GM21526 (cell line): ENCODE measurements at regions not wholly inside any gene's neighbourhood (a gene's known extent, or its start where the extent isn't known, plus 50 kb on each side); places are given as distances from the start of the nearest gene placed in this dataset.

Experiments used
- ATAC-seq: cut with Tn5 transposase; IDR thresholded peaks from one replicate; pipeline ENCODE4 v1.9.1; 2021; ENCODE audit warnings: moderate library complexity; ENCODE audit not compliant: unreplicated experiment, low FRiP score

DNA sequence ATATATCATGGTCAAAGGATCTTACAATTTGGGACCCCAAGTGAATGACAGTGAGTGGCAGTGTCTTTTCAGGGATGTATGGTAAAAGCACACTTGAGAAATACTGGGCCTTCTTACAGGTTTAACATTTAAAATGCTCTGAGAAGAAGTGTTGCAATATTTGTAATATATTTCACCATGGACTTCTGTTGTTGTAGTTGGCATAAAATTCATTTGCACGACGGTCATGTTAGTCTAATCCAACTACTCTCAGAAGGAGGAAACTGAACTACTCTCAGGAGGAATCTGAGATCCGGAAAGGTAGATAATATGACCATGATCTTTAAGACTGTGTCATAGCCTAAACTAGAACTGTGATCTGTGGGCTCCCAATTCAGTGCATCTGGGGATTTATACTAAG is 700.1 kb downstream of the HDGFL1 start:
- no peak for ATAC-seq

DNA sequence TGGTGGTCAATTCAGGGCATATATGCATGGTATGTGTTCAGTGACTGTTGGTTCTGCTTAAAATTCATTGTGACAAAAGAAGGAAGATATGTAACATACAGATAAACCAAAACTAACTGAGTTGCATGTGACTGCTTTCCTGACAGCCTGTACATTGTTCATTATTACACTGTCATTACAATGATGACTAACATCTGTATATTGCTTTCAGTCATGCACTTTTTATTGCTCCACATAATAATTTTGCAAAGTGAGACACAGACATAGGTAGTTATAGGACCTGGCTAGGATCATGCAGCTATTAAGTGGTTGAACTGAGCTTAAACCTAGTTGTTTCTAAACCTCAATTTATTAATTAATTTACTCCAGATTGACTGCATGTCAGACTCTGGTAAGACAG is 703.2 kb downstream of the HDGFL1 start:
- no peak for ATAC-seq

GRCh38 chr6:23277521-23278179 is 708.3 kb downstream of the HDGFL1 start:
- ATAC-seq, result no peak

GRCh38 chr6:23278180-23278532 is 708.8 kb downstream of the HDGFL1 start:
- no peak for ATAC-seq

GRCh38 chr6:23280437-23280836 is 711.1 kb downstream of the HDGFL1 start:
- no peak for ATAC-seq

- no peak for ATAC-seq
These were observed 713.1 kb downstream of the HDGFL1 start for GRCh38 chr6:23282252-23283021.

DNA sequence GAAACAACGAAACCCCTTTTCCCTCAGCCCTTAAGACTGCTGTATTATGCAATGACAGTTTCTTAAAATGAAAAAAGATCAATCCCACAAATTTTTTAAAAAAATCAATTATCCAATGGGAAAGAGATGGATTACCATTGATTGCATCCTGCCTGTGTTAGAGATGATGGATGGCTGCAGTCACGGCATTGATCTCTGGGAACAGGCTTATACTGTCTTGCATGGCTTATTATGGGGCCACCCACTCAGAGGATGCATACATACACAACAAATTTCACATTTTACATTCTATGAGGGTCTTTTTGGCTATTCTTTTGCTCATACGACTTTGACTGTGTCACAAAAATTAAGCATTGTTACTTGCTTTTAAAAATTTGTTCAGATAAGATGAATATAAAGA is 724.3 kb downstream of the HDGFL1 start:
- no peak for ATAC-seq

- ATAC-seq, result no peak
These were observed 732.2 kb downstream of the HDGFL1 start for GRCh38 chr6:23301556-23301955.

DNA sequence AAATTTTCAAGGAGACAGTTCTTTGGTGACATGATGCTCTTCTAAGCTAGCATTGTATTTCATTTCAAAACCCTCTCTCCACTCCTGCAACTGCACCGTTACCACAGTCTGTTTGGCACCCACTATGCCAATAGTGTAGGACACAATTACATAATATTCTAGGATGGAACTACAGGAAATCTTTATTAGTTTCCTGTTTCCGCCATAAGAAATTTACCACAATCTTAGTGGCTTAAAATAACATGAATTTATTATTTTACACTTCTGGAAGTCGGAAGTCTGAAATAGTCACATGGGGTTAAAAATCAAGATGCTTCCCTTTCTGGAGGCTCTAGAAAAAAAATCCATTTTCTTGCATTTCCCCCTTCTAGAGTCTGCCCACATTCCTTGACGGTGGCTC is 733.1 kb downstream of the HDGFL1 start:
- no peak for ATAC-seq

DNA sequence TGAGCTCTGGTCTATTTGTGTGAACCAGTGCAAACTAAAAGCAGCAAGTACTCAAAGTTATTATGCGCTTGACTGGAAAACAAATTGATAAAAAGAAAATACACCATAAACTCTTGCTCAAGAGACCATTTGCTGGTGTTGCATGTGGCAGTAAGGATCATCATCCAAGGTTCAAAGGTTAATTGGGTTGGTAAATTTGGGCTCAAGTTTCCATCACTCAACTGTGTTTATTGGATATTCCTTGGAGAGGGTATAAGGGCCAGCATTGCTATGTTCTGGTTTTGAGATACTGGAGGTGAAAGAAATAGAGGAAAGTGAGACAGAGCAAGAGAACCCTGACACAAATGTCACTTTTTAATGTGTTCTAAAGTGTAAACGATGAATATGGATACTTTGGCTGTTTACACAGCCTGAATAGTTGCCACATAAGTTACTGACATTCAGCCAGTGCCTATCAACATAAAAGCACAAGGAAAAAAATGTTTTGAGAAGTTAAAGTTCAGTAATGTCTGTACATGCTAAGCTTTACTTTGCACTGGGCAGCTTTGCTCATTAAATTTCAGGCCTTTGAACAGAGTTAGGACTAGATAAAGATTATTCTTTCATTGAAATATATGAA is 736.1 kb downstream of the HDGFL1 start:
- no peak for ATAC-seq

DNA sequence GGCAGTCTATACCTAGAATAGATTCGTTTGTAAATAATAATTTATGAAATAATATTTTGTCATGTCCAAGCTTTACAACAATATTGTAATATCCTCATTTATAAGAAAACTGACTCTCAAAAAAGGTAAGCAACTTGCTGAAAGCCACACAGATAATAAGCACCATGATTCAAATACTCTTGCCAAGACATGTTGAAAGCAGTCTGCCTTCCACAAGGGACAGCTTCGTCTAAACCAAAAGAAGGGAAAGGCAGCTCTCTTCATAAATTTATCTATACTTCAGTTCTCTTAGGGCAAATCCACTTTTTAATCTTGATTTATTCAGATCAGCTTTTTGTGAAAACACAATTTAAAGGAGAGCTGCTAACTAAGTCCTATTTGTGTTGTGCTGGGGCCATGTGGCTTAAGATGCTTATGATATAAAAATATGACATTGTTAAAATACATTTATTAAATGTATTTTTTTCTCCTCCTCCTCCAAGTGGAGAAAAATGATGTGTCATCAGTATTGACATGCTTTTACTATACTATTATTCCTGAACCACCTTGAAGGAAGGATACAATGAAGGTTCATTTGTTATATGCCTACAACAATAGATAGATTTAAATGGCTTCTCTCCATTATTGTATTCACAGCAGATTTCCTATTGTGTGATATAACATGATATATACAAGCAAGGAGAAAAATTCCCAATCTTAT is 737.0 kb downstream of the HDGFL1 start:
- no peak for ATAC-seq

- ATAC-seq, result no peak
These were observed 738.1 kb downstream of the HDGFL1 start for GRCh38 chr6:23307516-23307915.

- no peak for ATAC-seq
These were observed 738.8 kb downstream of the HDGFL1 start for GRCh38 chr6:23308166-23308565.

GRCh38 chr6:23311211-23311610 is 741.8 kb downstream of the HDGFL1 start:
- ATAC-seq, result no peak

- ATAC-seq, result no peak
These were observed 746.8 kb downstream of the HDGFL1 start for GRCh38 chr6:23316131-23316530.

GRCh38 chr6:23316931-23317330 is 747.6 kb downstream of the HDGFL1 start:
- ATAC-seq, result no peak

DNA sequence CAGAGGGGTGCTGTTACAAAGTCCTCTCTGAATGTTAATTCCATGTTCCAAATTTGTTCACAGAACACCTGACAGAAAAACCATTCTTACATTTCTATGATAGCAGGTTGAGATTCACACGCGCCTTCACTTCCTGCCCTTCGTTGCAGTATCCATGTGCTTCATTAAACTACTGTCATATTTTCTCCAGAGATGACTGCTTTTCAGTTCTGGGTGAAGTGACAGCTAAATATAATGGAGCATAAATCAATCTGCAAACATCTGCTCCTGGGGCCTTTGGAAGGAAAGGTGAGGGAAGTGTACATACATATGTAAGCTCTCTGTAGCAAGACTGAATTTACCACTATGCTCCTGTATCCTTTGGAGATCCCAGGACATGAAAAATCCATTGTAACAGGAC is 750.2 kb downstream of the HDGFL1 start:
- no peak for ATAC-seq

GRCh38 chr6:23320471-23321015 is 751.2 kb downstream of the HDGFL1 start:
- no peak for ATAC-seq

- ATAC-seq, result no peak
These were observed 754.5 kb downstream of the HDGFL1 start for GRCh38 chr6:23323897-23324296.

DNA sequence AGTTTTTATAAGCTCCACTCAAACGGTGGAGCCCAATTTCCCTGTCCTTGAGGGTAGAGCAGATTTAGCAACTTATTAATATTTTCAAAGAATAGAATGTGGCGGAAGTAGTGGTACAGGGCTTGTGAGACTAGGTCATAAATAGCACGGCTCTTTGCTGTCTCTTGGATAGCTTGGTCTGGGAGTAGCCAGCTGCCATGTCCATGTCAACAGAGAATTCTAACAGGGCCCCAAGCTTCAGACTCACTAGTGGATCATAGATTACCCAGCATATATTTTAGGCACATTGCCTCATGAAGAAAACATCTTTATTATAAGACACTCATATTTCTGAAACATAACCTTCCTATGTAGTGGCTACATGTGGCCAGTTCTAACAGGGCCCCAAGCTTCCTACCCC is 755.7 kb downstream of the HDGFL1 start:
- ATAC-seq, result no peak

- no peak for ATAC-seq
These were observed 758.3 kb downstream of the HDGFL1 start for GRCh38 chr6:23327621-23328020.
